ENCODE measurements at regions not wholly inside any gene's neighbourhood (a gene's known extent, or its start where the extent isn't known, plus 50 kb on each side); places are given as distances from the start of the nearest gene placed in this dataset.

- Mint-ChIP-seq H3K4me3 (no peak overlapping the region), H3K4me1 (no peaks in the 10 kb centered on the region), H3K9me3 (peaks cover 6% of the 10 kb centered on the region), H3K27ac (no peak overlapping the region), H3K27me3 (ENCODE audit: insufficient read depth, low read depth) (no peaks in the 10 kb centered on the region), H3K36me3 (no peaks in the 10 kb centered on the region)
- no peaks in the 10 kb centered on the region for H3K36me3 ChIP-seq
- no peak overlapping the region for H3K4me3 ChIP-seq
- H3K9me3 ChIP-seq (ENCODE audit: low read depth), result no peaks in the 10 kb centered on the region
- H4K20me1 ChIP-seq (ENCODE audit: low read depth), result no peaks in the 10 kb centered on the region
- no peaks in the 10 kb centered on the region for H3F3A ChIP-seq (ENCODE audit: low read depth)
- H3K27ac ChIP-seq, result no peak overlapping the region
- no peak overlapping the region for H3K4me2 ChIP-seq
- no peak for TF ChIP-seq EZH2 (IDR thresholded peaks at IDR 0.05)
- no peak for TF ChIP-seq CTCF (IDR thresholded peaks at IDR 0.05)
- TF ChIP-seq EZH2phosphoT487 (IDR thresholded peaks at IDR 0.05), result no peak
- H3K79me2 ChIP-seq (ENCODE audit: low read depth), result no peaks in the 10 kb centered on the region
- no peak for DNase-seq (ENCODE audit: low spot score)
- H3K27me3 ChIP-seq, result no peaks in the 10 kb centered on the region
- no peak overlapping the region for H3K9ac ChIP-seq
- no peak overlapping the region for H2AFZ ChIP-seq (replicated peaks)
- no peaks in the 10 kb centered on the region for H3K4me1 ChIP-seq
Observed at GRCh38 chr12:67598598-67598997, 49.9 kb upstream of the DYRK2 start.
